ENCODE measurements at regions not wholly inside any gene's neighbourhood (a gene's known extent, or its start where the extent isn't known, plus 50 kb on each side); places are given as distances from the start of the nearest gene placed in this dataset.

GRCh38 chr10:78462176-78462575, 428.5 kb downstream of the RPS24 start:
- no peak for TF ChIP-seq CTCF (IDR thresholded peaks at IDR 0.05)
- no peak for TF ChIP-seq EZH2 (IDR thresholded peaks at IDR 0.05; ENCODE audit: borderline replicate concordance, insufficient read depth, low read depth, low read length, poor library complexity, severe bottlenecking)
